WTC11 (cell line): ENCODE measurements at regions not wholly inside any gene's neighbourhood (a gene's known extent, or its start where the extent isn't known, plus 50 kb on each side); places are given as distances from the start of the nearest gene placed in this dataset.

Source experiments
- EMX1 ChIP-seq: fragments of 250-450 bp; sonication (Bioruptor Pico); IDR thresholded peaks from 2 replicates; pipeline ENCODE4 v1.8.0; 2021; ENCODE audit warnings: mild to moderate bottlenecking
- JUN ChIP-seq: sonication (generic); formaldehyde crosslinking; IDR thresholded peaks from 2 replicates; pipeline ENCODE4 v1.8.0; 2023; ENCODE audit warnings: mild to moderate bottlenecking, missing genetic modification reagents
- SP1 ChIP-seq: sonication (generic); formaldehyde crosslinking; conservative IDR thresholded peaks from 2 replicates; pipeline ENCODE4 v1.8.1; 2022; ENCODE audit warnings: missing genetic modification reagents
- ZBTB21 ChIP-seq: sonication (generic); formaldehyde crosslinking; IDR thresholded peaks from 2 replicates; pipeline ENCODE4 v1.8.1; 2023; ENCODE audit warnings: mild to moderate bottlenecking, missing genetic modification reagents, borderline replicate concordance
- ZNF138 ChIP-seq: sonication (generic); formaldehyde crosslinking; conservative IDR thresholded peaks from 2 replicates; pipeline ENCODE4 v1.8.1; 2022; ENCODE audit warnings: mild to moderate bottlenecking, moderate library complexity, missing genetic modification reagents
- TF ChIP-seq, protein P1 (sequence below): sonication (generic); formaldehyde crosslinking; IDR thresholded peaks from 2 replicates; pipeline ENCODE4 v1.8.1; 2022; ENCODE audit warnings: mild to moderate bottlenecking, moderate library complexity, missing genetic modification reagents
- TF ChIP-seq, protein P2 (sequence below): fragments of 200-600 bp; IDR thresholded peaks from 2 replicates; pipeline ENCODE4 v1.8.0; 2022; ENCODE audit warnings: antibody characterized with exemption
- TF ChIP-seq, protein P3 (sequence below): sonication (generic); formaldehyde crosslinking; IDR thresholded peaks from 2 replicates; pipeline ENCODE4 v1.8.1; 2023; ENCODE audit warnings: mild to moderate bottlenecking, missing genetic modification reagents
- TF ChIP-seq, protein P4 (sequence below): sonication (generic); formaldehyde crosslinking; conservative IDR thresholded peaks from 2 replicates; pipeline ENCODE4 v1.8.1; 2023; ENCODE audit warnings: mild to moderate bottlenecking, low read depth, missing genetic modification reagents, moderate library complexity

DNA sequence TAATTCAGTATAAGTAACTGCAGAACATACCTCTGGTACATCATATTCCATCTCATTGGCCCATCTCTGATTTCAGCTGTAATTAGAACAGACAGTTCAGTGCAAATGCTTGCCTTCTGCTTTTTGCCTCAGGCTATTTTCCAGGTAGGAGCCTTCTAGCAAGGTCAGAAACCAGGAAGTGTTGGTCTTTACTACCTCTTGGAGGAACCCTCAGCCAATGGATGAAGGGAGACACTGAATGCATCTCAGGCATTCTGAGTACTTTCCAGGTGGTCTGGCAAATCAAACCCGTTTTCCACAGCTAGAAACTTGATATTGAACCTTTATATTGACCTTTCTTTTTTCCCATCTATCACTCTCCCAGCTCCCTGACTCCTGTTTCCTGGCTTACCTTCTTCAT is 348.5 kb upstream of the SOX2 start:
- TF ChIP-seq ZNF138 (no peak), JUN (CRISPR knock-in tag) (no peak), SP1 (no peak), EMX1 (CRISPR knock-in tag) (no peak), ZBTB21 (no peak)
- TF ChIP-seq, protein P1, sequence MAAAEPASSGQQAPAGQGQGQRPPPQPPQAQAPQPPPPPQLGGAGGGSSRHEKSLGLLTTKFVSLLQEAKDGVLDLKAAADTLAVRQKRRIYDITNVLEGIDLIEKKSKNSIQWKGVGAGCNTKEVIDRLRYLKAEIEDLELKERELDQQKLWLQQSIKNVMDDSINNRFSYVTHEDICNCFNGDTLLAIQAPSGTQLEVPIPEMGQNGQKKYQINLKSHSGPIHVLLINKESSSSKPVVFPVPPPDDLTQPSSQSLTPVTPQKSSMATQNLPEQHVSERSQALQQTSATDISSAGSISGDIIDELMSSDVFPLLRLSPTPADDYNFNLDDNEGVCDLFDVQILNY (CRISPR knock-in tag): no peak
- TF ChIP-seq, protein P2, sequence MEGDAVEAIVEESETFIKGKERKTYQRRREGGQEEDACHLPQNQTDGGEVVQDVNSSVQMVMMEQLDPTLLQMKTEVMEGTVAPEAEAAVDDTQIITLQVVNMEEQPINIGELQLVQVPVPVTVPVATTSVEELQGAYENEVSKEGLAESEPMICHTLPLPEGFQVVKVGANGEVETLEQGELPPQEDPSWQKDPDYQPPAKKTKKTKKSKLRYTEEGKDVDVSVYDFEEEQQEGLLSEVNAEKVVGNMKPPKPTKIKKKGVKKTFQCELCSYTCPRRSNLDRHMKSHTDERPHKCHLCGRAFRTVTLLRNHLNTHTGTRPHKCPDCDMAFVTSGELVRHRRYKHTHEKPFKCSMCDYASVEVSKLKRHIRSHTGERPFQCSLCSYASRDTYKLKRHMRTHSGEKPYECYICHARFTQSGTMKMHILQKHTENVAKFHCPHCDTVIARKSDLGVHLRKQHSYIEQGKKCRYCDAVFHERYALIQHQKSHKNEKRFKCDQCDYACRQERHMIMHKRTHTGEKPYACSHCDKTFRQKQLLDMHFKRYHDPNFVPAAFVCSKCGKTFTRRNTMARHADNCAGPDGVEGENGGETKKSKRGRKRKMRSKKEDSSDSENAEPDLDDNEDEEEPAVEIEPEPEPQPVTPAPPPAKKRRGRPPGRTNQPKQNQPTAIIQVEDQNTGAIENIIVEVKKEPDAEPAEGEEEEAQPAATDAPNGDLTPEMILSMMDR: no peak
- TF ChIP-seq, protein P3, sequence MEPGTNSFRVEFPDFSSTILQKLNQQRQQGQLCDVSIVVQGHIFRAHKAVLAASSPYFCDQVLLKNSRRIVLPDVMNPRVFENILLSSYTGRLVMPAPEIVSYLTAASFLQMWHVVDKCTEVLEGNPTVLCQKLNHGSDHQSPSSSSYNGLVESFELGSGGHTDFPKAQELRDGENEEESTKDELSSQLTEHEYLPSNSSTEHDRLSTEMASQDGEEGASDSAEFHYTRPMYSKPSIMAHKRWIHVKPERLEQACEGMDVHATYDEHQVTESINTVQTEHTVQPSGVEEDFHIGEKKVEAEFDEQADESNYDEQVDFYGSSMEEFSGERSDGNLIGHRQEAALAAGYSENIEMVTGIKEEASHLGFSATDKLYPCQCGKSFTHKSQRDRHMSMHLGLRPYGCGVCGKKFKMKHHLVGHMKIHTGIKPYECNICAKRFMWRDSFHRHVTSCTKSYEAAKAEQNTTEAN: no peak
- TF ChIP-seq, protein P4, sequence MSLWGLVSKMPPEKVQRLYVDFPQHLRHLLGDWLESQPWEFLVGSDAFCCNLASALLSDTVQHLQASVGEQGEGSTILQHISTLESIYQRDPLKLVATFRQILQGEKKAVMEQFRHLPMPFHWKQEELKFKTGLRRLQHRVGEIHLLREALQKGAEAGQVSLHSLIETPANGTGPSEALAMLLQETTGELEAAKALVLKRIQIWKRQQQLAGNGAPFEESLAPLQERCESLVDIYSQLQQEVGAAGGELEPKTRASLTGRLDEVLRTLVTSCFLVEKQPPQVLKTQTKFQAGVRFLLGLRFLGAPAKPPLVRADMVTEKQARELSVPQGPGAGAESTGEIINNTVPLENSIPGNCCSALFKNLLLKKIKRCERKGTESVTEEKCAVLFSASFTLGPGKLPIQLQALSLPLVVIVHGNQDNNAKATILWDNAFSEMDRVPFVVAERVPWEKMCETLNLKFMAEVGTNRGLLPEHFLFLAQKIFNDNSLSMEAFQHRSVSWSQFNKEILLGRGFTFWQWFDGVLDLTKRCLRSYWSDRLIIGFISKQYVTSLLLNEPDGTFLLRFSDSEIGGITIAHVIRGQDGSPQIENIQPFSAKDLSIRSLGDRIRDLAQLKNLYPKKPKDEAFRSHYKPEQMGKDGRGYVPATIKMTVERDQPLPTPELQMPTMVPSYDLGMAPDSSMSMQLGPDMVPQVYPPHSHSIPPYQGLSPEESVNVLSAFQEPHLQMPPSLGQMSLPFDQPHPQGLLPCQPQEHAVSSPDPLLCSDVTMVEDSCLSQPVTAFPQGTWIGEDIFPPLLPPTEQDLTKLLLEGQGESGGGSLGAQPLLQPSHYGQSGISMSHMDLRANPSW (CRISPR knock-in tag): no peak
